AML-193 (cell line): ENCODE measurements at regions not wholly inside any gene's neighbourhood (a gene's known extent, or its start where the extent isn't known, plus 50 kb on each side); places are given as distances from the start of the nearest gene placed in this dataset.
A peak's percentile ranks its signal among the peaks of the same experiment; 100 is the strongest.

ENCODE experiments used
- DNase-seq, 2 experiments: peaks; one replicate each; lab custom pipeline; 2025; lab: John Stamatoyannopoulos, UW

DNA sequence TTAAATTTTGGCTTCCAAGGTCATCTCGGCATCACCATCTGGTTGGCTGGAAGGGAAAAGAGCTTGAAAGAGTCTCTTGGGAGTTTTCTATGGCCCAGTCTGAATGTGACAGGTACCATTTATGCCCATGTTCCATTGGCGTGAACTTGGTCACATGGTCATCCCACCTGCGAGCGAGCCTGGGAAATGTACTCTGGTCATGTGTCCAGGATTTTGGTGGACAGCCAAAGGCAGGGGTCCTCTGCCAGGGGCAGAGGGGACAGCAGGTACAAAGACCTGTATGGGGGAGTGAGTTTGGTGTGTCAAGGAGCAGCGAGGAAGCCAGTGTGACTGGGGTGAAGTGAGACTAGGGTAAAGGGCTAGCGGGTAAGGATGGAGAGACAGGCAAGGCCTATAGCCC, 112.6 kb downstream of the CDC5L start:
- DNase-seq: no peak

DNA sequence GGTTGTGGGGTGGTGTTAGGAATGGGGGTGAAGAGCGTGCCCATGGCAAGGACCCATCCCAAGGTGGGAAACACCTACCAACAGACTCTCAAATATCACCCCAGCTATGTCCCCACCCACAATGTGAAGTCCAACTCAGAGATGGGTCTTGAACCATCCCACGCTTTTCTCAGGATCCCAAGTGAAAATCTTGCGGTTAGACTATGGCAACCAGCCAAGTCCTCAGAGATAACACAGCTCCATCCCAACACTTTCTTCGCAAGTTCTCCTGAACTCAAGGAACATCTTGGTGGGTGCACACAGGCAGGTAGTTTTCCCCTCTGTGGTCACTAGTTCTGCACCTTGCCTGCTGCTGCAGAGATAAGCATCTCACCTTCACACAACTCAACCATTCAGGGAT, 116.0 kb downstream of the CDC5L start:
- no peak for DNase-seq

- no peak for DNase-seq
These were observed 116.8 kb downstream of the CDC5L start for GRCh38 chr6:44504301-44504791.

- no peak for DNase-seq
These were observed 118.2 kb downstream of the CDC5L start for GRCh38 chr6:44505751-44506150.

GRCh38 chr6:44507014-44507413, 119.5 kb downstream of the CDC5L start:
- DNase-seq: no peak

GRCh38 chr6:44508646-44509045, 121.1 kb downstream of the CDC5L start:
- no peak for DNase-seq

DNA sequence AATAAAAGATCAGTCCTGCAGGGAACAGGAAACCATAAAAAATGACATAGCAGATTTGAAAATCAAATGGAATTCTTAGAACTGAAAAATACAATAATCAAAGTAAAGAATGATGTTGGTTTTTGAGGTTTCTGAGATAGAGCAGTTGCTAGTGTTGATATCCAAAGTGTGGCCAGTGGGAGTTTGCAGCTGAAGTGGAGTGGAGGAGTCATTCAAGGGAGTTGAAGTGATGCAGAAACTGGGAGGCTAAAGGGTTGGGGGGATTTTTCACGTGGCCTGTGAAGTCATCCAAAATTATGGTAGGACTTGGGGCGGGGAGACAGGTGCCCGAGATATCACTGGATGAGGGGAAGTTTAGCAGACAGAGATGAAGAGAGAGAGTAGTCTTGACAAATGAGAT, 123.6 kb downstream of the CDC5L start:
- no peak for DNase-seq

DNA sequence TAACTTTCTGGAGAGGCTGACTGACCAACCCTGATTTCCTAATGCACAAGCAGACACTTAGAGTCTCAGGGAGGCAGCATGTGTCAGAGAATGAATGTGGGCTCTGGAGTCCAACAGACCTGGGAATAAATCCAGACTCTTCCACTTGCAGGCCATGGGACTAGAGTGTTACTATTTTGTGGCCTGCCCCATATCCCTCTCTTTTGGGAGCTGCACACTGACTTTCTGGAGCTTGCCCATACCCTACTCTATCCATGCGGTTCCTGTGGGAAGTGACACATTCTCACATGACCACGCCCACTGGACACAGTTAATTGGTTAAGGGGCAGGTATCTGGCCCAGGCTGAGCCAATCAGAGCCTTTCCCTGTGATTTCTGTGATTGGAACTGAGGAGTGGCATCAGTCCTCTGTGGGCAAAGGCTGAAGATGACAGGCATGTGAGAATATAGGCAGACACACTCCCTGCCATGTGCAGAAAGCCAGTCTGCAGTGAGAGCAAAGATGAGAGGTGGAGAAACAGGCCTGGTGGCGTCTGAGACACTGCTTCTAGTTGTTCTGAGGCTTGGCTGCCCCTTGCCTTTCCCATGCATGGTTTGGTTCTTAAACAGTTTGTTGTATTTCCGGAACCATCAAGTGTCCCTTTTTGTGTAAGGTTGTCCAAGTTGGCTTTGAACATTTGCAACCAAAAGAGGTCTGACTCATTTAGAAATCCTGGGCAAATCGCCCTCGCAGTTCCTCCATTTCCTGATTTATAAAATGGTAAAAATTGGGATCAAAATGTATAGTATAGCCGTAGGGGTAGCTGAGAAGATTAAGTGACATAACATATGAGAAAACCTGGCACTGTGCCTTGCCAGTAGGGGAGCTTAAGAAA, 125.6 kb downstream of the CDC5L start:
- DNase-seq: no peak

GRCh38 chr6:44514085-44514484, 126.6 kb downstream of the CDC5L start:
- no peak for DNase-seq

GRCh38 chr6:44514576-44515193, 127.2 kb downstream of the CDC5L start:
- DNase-seq: no peak

DNA sequence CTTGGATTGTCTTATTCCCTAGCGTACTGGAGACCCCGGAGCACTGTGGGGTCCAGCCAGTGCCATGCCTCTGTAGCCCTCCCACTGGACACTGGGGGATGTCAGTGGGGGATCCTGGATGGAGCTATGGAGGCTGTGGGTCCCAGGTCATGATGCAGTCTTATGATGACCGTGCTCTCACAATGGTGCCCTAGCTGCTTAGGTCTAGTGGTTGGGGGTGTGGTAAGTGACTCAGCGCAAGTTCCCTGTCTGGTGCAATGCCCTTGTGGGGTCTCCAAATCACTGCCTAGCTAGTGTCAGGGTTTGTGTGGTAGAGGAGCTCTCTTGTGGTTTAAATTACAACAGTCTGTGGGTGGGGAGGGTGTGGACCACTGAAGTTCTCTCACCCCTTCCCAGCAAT, 135.4 kb downstream of the CDC5L start:
- no peak for DNase-seq

GRCh38 chr6:44524476-44525227, 137.1 kb downstream of the CDC5L start:
- no peak for DNase-seq

DNA sequence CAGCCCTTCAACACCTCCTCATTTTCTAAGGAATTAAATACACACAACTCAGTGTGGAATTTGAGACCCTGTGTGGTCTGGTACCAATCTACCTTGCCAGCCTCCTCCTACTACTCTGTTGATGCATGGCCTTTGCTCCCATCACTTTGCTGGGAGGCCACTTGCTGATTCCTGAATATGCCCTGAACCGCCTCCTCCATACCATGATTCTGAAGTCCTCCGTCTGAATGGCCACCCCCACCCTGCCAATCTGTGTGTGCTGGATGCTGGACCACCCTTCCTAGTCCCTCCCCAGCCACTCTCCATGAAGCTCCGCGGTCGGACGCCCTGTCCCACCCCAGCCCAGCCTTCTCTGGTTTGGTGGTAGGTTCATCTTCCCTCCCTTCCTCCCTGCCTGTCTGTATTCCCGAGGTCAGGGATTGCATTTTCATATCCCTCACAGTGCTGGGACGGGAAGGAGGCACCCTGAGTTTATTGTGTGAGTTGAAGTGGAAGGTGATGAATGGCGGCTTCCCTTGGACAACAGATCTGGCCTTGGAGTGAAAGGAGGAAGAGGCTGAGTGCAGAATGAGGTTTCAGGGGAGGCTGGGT, 138.3 kb downstream of the CDC5L start:
- no peak for DNase-seq

GRCh38 chr6:44527181-44527580, 139.7 kb downstream of the CDC5L start:
- peak; percentile 49 to 63 for DNase-seq

GRCh38 chr6:44527583-44528369, 140.3 kb downstream of the CDC5L start:
- DNase-seq: no peak

DNA sequence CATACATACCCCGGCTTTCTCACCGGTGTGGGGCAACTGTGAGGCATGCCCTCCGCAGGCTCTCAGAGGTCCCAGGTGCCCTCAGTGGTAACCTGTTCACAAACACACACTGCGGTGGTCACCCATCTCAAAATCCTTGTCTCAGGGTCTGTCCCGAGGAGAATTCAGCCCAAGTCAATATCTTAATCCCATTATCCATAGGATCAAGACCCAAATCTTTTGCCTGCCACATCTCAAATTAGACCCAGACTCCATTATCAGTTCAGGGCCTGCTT, 140.8 kb downstream of the CDC5L start:
- no peak for DNase-seq

DNA sequence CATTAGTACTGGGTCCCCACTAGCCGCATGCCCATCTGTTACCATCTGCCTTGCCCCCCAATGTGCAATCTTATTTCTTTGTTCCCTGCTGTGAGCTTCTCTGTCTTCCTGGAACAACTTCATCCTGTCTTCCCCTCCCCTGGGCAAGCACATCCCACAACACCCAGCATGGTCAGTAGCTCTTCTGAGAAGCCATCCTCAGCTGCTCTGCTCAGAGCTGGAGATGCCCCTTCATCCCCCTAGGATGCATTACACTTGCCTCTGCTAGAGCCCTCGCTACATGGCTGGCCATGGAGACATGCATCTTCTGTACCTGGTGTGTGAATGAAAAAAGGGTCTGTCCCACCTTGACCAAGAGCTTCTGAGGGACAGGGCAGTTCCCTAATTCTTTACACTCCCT, 141.2 kb downstream of the CDC5L start:
- no peak for DNase-seq

GRCh38 chr6:44529146-44529905, 141.8 kb downstream of the CDC5L start:
- no peak for DNase-seq

- no peak for DNase-seq
These were observed 142.9 kb downstream of the CDC5L start for GRCh38 chr6:44530209-44530909.

GRCh38 chr6:44530910-44531234, 143.4 kb downstream of the CDC5L start:
- DNase-seq: no peak
